Effector CD4-positive, alpha-beta T cell (primary cell): ENCODE measurements at regions not wholly inside any gene's neighbourhood (a gene's known extent, or its start where the extent isn't known, plus 50 kb on each side); places are given as distances from the start of the nearest gene placed in this dataset.
"Not testable (repeated sequence)": the region's sequence is repeated elsewhere in the genome, so short reads cannot be mapped to it uniquely, and the experiment has no call there.

ENCODE experiments used
- DNase-seq: peaks from one replicate; pipeline ENCODE4 v3.0.0-alpha.2; 2020

- no peak for DNase-seq
These were observed 1666.9 kb upstream of the WWC1 start for GRCh38 chr5:166624573-166624972.

DNA sequence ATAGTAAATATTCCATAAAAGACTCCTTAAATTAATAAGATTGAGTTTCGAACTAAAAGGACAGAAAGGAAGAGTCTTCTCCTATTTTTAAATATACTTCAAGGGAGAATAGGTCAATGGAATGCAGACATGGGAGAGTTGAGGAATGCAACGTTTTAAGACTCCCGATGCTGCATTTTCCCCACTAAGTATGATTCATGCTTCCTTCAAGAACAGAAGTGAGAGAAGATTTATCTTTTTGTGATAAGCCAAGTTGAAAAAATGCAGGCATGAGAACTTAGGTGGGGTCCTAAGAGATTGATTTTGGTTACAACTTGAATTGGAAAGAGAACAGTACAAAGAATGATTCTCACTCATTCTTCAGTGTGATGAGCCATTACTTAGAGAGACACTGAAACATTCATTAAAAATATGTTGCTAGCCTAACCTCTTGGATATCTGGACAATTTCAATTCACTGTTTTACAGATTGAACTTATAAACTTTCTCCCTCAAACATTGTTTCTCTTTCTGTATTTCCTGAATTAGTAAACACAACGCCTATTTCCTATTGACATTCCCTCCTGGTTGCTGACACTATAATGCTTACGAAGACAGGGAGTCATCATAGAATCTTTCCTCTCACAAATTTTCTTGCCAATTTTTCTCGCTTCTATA, 1666.1 kb upstream of the WWC1 start:
- DNase-seq: no peak

GRCh38 chr5:166637295-166637694, 1654.2 kb upstream of the WWC1 start:
- no peak for DNase-seq

GRCh38 chr5:166639151-166639550, 1652.3 kb upstream of the WWC1 start:
- DNase-seq: no peak

GRCh38 chr5:166640136-166640535, 1651.3 kb upstream of the WWC1 start:
- not testable (repeated sequence) for DNase-seq

DNA sequence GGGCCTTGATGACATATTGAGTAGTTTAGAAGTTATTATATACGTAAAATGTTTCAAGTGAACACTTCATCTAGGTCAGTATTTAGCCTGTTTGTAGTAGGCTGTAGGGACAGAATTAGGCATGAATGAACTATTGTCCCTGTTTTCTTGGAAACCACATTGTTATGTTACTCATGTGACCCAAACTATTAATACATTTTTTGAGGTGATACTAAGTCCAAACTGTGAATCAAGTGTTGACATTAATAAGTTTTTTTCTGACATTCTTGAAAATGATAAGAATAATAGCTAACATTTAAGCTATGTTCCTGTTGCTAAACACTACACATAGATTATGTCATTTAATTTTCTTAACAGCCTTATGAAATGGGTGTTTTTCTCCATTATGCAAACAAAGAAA, 1642.7 kb upstream of the WWC1 start:
- DNase-seq: no peak

GRCh38 chr5:166649676-166650075, 1641.8 kb upstream of the WWC1 start:
- no peak for DNase-seq

- DNase-seq: no peak
These were observed 1640.2 kb upstream of the WWC1 start for GRCh38 chr5:166651234-166651633.

GRCh38 chr5:166671811-166672210, 1619.6 kb upstream of the WWC1 start:
- no peak for DNase-seq

- no peak for DNase-seq
These were observed 1619.0 kb upstream of the WWC1 start for GRCh38 chr5:166672431-166672830.

DNA sequence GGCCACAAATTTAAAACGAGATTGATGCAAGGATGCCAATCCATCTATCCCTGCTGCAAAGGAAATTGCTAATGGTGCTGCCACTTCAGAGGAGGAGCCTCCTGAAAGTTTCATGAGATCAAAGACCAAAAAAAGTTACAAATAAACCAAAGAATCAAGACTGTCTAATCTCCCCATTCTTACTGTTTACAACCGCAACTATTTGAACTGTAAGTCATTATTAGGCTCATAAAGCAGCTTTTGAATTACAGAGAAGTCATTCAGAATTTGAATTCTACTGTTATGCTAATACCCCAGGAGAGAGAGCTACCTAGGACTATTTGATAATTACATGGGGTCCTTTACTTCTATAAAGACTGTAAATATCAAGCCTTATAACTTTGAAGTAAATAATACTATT, 1613.6 kb upstream of the WWC1 start:
- DNase-seq: no peak

DNA sequence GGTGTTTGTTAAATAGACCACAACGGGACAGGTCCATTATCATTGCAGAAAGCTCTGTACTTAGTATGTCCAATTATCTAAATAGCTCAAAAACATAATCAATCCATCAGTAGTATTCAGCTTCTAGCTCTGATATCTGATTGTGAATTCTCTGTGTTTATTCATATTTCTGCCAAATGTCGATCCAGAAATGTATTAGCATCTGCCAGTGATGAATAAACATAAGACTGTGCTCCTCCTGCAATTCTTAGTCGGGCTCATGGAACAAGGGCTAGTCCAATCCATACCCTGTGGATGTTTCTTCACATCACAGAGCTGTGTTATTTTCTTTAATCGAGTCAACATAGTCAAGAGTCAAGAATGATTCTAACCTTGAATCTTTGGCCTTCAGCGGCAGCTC, 1612.1 kb upstream of the WWC1 start:
- no peak for DNase-seq

DNA sequence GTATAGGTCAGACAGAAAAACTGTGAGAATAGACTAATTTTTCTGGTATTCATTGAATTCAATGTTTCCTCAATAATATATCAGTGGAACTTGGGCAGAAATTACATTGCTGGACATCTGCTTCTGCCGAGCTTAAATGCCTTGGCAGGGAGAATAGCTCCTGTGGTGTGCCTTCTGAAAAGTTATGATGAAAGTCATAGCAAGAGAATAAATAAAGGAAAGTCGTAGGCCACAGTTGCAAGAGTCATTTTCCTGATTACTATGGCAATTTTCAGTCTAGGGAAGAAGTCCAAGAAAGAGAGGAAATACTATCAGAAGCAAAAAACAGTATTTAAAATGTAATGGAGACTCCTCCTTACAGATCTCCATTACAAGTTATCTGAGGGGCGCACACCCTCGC, 1596.1 kb upstream of the WWC1 start:
- no peak for DNase-seq

GRCh38 chr5:166708291-166708690, 1583.2 kb upstream of the WWC1 start:
- DNase-seq: no peak

DNA sequence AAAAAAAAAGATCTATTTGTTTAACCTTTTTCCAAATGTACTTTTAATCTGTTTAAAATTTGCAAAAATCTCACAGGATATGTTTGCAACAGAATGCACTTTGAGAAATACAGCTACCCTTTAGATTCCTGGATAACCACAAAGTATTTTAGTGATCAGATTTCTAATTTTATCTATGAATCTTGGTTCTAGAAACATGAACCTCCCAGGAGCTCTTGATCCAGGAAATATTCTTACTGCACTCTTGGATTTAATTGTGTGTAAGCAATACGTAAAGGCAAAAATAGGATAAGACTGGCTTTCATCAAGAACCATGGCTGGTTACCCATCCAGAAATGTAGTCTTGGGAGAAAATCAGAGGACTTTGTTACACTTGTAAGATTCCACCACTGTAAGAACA, 1581.8 kb upstream of the WWC1 start:
- DNase-seq: no peak

- no peak for DNase-seq
These were observed 1581.2 kb upstream of the WWC1 start for GRCh38 chr5:166710271-166710670.

GRCh38 chr5:166712447-166713185, 1578.8 kb upstream of the WWC1 start:
- no peak for DNase-seq

- DNase-seq: no peak
These were observed 1578.2 kb upstream of the WWC1 start for GRCh38 chr5:166713295-166713694.

GRCh38 chr5:166716856-166717492, 1574.5 kb upstream of the WWC1 start:
- DNase-seq: no peak

GRCh38 chr5:166719991-166720390, 1571.5 kb upstream of the WWC1 start:
- DNase-seq: no peak

- no peak for DNase-seq
These were observed 1568.5 kb upstream of the WWC1 start for GRCh38 chr5:166722939-166723338.

GRCh38 chr5:166724284-166724683, 1567.2 kb upstream of the WWC1 start:
- no peak for DNase-seq

DNA sequence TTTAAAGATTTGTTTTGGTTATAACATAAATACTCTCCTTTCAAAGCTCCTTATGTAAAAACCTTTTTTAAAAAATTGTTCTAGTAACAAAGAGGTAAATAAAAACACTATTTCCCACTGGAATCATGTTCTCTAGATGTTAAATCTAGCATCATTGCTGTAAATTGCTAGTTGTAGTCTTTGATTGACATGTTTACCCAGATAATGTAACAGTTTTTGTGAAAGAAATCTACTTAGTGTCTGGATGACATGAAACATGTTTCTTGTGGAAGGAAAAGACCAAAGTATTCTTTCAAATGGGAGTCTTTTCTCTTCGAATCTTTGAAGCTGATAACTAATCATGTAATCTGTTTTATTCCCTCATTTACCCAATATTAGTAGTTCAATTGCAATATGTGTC, 1565.9 kb upstream of the WWC1 start:
- DNase-seq: no peak

GRCh38 chr5:166726406-166726805, 1565.0 kb upstream of the WWC1 start:
- no peak for DNase-seq
